Adrenal gland (tissue), 5 donors: ENCODE measurements at regions not wholly inside any gene's neighbourhood (a gene's known extent, or its start where the extent isn't known, plus 50 kb on each side); places are given as distances from the start of the nearest gene placed in this dataset.

Experiments used
- CTCF ChIP-seq, 6 experiments: fragments of 450-650 bp in 4 of 6; fragments of 200-600 bp in 2 of 6; sonication (generic) in 1 of 6; IDR thresholded peaks; 1 replicate in 5 of 6; 2 replicates in 1 of 6; pipeline versions ENCODE4 v1.5.1 to v1.8.0; 2016 to 2021; ENCODE audit warnings: antibody characterized with exemption in 6 of 6, mild to moderate bottlenecking in 2 of 6, moderate library complexity in 1 of 6
- POLR2A ChIP-seq, 2 donors: fragments of 450-650 bp; IDR thresholded peaks; one replicate each; pipeline ENCODE4 v1.6.1; 2017; ENCODE audit warnings: antibody characterized with exemption in 2 of 2, mild to moderate bottlenecking in 2 of 2, moderate library complexity in 1 of 2
- donor health status: DM: no; HTN: no; CAD: no.

- TF ChIP-seq CTCF (IDR thresholded peaks at IDR 0.05) (no peak), POLR2A (IDR thresholded peaks at IDR 0.05) (no peak)
These were observed 664.3 kb upstream of the CELF2 start for GRCh38 chr10:10353326-10353868.
